Fibroblast of mammary gland (primary cell): ENCODE measurements at regions not wholly inside any gene's neighbourhood (a gene's known extent, or its start where the extent isn't known, plus 50 kb on each side); places are given as distances from the start of the nearest gene placed in this dataset.
"Not testable (repeated sequence)": the region's sequence is repeated elsewhere in the genome, so short reads cannot be mapped to it uniquely, and the experiment has no call there.

ENCODE experiments used
- DNase-seq: peaks from one replicate; pipeline ENCODE4 v3.0.0-alpha.2; 2010; ENCODE audit warnings: low read depth
- H3K4me3 ChIP-seq: 2 replicates; pipeline ENCODE4 v1.5.1; 2011; ENCODE audit warnings: low read depth, mild to moderate bottlenecking, low read length, moderate library complexity; ENCODE audit not compliant: control insufficient read depth
- TF ChIP-seq, protein P1 (sequence below): conservative IDR thresholded peaks from 2 replicates; pipeline ENCODE4 v1.5.1; 2011; ENCODE audit warnings: low read depth, low read length, inconsistent platforms; ENCODE audit not compliant: control insufficient read depth, insufficient read depth

GRCh38 chr5:56638061-56638621 is 177.2 kb upstream of the MAP3K1 start:
- TF ChIP-seq, protein P1, sequence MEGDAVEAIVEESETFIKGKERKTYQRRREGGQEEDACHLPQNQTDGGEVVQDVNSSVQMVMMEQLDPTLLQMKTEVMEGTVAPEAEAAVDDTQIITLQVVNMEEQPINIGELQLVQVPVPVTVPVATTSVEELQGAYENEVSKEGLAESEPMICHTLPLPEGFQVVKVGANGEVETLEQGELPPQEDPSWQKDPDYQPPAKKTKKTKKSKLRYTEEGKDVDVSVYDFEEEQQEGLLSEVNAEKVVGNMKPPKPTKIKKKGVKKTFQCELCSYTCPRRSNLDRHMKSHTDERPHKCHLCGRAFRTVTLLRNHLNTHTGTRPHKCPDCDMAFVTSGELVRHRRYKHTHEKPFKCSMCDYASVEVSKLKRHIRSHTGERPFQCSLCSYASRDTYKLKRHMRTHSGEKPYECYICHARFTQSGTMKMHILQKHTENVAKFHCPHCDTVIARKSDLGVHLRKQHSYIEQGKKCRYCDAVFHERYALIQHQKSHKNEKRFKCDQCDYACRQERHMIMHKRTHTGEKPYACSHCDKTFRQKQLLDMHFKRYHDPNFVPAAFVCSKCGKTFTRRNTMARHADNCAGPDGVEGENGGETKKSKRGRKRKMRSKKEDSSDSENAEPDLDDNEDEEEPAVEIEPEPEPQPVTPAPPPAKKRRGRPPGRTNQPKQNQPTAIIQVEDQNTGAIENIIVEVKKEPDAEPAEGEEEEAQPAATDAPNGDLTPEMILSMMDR: no peak

DNA sequence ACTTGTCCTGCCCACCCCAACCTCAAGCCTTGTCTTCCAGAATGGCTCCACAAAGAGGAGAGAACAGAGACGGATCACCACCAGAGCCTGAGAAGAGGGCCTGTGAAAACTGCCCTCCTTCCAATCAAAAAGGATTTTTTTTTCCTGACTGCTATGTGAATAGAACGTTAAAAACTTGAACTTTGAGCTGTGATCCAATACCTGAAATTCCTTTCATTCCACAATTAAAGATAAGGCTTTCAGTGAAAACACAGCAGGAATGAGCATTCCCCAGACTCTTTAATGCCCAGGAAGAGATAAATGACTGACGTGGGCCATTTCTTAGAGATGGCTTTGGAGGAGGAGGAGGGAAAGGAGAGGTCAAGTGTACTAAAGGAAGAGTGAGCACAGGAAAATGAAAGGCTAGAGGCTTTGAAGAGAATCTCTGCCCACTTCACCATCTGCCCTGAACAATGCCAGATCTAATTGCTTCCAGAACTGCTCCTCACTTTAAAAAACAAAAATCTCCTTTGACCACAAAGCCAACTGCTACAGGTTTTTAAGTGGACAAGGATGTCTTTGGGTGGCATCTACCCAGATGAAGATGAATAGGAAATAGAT is 177.9 kb upstream of the MAP3K1 start:
- H3K4me3 ChIP-seq: no peak overlapping the region
- TF ChIP-seq, protein P1: no peak
- DNase-seq: no peak

More at GRCh38 chr5:56638061-56638621, 177.2 kb upstream of the MAP3K1 start:
- DNase-seq: no peak
- H3K4me3 ChIP-seq: no peak overlapping the region

GRCh38 chr5:56633950-56634349 is 181.4 kb upstream of the MAP3K1 start:
- DNase-seq: peak; percentile 5
- H3K4me3 ChIP-seq: no peak overlapping the region

GRCh38 chr5:56632939-56633338 is 182.4 kb upstream of the MAP3K1 start:
- TF ChIP-seq, protein P1: no peak
- DNase-seq: no peak

More at GRCh38 chr5:56633950-56634349, 181.4 kb upstream of the MAP3K1 start:
- TF ChIP-seq, protein P1: no peak

DNA sequence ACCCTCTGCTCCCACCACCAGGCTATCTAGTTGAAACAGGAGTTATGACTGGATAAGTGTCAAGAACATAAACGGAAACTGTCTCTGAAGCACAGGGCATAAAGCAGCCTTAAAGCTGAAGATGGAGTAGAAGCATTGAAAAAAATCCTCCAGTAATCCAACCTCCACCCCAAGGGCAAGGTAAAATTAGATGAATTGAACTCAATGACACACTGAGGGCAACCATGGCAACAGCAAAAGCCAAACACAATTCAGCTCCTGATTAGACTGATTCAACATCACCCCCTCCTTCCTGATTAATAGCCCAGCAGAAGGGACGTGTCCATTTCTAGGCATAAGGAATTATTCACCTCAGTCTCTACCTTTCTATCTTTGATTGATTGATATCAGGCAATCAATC is 183.2 kb upstream of the MAP3K1 start:
- TF ChIP-seq, protein P1: no peak
- no peak overlapping the region for H3K4me3 ChIP-seq

More at GRCh38 chr5:56632939-56633338, 182.4 kb upstream of the MAP3K1 start:
- H3K4me3 ChIP-seq: no peak overlapping the region

DNA sequence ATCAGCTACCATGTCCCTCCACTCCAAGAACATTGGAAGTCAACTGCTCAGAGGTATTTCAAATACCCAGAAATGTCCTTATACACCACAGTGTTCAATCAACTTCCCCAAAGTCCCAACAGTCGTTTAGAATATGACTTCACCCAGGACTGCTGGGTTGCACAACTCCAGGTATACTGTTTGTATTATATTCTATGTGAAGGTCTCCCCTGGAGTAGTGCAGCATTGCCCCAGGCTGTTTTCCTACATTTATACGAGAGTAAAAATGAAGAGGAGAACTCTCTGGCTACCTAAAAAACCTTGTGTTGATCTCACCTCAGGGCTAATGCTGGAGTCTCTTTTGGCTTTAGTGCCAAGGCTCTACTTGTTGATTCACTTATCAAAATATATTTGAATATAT is 183.6 kb upstream of the MAP3K1 start:
- DNase-seq: no peak
- no peak overlapping the region for H3K4me3 ChIP-seq
- TF ChIP-seq, protein P1: no peak

More for the DNA sequence above, 183.2 kb upstream of the MAP3K1 start:
- no peak for DNase-seq

DNA sequence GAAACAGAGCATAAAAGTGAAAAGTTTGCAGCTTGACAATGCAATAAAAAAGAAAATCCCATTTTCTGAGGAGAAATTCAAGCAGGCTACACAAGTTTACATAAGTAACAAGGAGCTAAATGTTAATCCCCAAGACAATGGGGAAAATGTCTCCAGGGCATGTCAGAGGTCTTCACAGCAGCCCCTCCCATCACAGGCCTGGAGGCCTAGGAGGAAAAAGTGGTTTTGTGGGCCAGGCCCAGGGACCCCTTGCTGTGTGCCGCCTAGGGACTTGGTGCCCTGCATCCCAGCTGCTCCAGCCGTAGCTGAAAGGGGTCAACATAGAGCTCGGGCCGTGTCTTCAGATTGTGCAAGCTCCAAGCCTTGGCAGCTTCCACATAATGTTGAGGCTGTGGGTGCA is 186.7 kb upstream of the MAP3K1 start:
- H3K4me3 ChIP-seq, DNase-seq: not testable (repeated sequence)
